Choroid plexus epithelial cell (primary cell): ENCODE measurements at regions not wholly inside any gene's neighbourhood (a gene's known extent, or its start where the extent isn't known, plus 50 kb on each side); places are given as distances from the start of the nearest gene placed in this dataset.

Experiments used
- DNase-seq: peaks from one replicate; pipeline ENCODE4 v3.0.0-alpha.2; 2010; ENCODE audit warnings: low read depth
- H3K4me3 ChIP-seq: 2 replicates; pipeline ENCODE4 v1.5.1; 2011; ENCODE audit warnings: low read depth, mild to moderate bottlenecking, control low read depth, low read length, moderate library complexity
- TF ChIP-seq, protein P1 (sequence below): conservative IDR thresholded peaks from 2 replicates; pipeline ENCODE4 v1.5.1; 2011; ENCODE audit warnings: low read depth, mild to moderate bottlenecking, control low read depth, inconsistent platforms, low read length, moderate library complexity

DNA sequence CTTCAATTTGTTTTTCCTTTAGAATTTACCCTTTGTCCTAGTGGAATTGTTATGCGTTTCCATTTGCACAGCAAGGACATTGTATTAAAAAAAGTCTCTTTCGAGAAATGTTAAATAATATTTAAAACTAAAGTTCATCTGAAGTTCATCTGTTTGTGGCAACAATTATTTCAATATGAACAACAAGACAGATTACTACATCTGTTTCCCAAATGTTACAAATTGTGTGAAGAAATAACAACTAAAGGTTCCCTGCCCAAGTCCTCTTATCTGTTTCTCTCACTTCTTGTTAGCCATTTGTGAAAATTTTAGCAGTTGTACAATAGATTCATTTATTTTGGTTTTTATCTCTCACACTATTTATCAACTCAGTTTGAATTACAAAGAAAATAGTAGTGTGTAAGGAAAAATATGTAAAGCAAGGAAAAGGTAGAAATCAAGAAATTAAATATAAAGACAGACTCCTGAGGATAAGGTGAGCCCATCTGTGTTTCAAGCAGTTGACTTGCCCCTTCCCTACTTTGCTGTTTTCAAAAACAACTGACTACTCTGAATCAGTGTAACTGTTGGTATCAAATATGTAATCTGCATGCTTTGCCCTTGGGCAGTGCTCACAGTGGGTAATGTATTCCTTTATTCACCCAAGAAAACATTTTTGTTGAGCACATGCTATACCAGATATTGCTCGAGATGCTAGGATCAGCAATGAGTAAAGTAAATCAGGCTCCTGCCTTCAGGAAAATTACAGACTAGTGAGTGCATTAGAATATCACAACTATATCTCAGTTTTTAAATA is 118.9 kb upstream of the PCDH7 start:
- TF ChIP-seq, protein P1, sequence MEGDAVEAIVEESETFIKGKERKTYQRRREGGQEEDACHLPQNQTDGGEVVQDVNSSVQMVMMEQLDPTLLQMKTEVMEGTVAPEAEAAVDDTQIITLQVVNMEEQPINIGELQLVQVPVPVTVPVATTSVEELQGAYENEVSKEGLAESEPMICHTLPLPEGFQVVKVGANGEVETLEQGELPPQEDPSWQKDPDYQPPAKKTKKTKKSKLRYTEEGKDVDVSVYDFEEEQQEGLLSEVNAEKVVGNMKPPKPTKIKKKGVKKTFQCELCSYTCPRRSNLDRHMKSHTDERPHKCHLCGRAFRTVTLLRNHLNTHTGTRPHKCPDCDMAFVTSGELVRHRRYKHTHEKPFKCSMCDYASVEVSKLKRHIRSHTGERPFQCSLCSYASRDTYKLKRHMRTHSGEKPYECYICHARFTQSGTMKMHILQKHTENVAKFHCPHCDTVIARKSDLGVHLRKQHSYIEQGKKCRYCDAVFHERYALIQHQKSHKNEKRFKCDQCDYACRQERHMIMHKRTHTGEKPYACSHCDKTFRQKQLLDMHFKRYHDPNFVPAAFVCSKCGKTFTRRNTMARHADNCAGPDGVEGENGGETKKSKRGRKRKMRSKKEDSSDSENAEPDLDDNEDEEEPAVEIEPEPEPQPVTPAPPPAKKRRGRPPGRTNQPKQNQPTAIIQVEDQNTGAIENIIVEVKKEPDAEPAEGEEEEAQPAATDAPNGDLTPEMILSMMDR, result no peak
- no peak for DNase-seq
- H3K4me3 ChIP-seq, result no peak overlapping the region

DNA sequence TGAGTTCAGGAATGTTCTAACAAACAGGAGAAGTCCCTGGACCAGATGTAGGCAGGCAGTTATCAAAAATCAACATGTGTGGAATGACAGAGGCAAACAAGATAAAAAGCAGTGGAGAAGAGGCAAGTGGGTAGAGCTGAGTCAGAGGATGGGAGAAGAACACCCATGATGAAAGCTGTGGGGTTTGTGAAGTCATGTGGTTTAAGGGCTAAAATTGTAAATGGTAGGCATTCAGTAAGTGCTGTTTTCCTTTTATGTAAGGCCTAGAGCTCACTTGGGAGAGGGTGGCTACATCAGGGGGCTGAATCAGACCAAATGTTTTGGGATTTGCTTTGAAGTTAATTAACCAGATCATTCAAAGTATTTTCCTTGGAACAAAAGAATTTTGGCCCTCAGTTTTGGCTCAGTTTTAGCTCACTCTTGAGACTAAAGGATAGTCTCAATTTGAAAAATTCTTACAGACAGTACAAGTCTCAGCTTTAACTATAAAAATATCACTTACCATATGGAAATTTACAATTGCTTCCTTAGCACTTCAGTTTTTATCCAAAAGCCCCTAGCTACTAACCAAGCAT is 114.5 kb upstream of the PCDH7 start:
- peak; percentile 2 for DNase-seq
- no peak overlapping the region for H3K4me3 ChIP-seq
- TF ChIP-seq, protein P1, result no peak

DNA sequence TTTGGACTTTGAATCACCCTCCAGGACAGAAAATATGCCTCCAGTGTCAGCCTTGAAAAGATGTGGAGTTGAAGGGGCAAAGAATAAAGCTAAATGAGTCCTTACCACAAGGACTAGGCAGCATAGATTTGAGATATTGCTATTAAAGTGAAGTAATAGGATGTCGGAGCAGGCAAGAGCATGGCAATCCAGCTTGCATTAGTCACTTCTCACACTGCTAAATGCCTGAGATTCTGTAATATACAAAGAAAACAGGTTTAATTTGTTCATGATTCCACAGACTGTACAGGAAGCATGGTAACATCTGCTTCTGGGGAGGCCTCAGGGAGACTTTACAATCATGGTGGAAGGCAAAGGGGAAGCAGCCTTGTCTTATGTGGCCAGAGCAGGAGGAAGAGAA is 109.8 kb upstream of the PCDH7 start:
- no peak overlapping the region for H3K4me3 ChIP-seq
- DNase-seq, result peak; percentile 10
- TF ChIP-seq, protein P1, result no peak

DNA sequence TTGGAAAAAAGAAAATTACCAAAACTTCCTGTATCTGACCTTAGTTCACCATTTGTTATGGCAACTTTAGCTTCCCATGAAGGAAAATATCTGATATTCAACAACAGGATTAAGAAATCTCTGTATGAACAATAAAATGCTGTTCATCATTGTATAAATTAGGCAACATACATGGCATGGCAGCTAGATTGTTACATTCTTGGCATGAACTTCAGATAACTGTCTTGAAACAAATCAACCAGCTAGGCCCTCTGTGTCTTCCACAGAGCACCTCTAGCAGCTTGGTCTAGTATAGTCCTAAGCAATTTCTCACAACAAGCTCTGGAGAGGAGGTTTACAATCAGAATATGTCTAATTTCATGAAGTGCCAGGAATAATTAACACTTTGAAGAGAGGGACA is 105.4 kb upstream of the PCDH7 start:
- no peak overlapping the region for H3K4me3 ChIP-seq
- TF ChIP-seq, protein P1, result no peak
- DNase-seq, result no peak

DNA sequence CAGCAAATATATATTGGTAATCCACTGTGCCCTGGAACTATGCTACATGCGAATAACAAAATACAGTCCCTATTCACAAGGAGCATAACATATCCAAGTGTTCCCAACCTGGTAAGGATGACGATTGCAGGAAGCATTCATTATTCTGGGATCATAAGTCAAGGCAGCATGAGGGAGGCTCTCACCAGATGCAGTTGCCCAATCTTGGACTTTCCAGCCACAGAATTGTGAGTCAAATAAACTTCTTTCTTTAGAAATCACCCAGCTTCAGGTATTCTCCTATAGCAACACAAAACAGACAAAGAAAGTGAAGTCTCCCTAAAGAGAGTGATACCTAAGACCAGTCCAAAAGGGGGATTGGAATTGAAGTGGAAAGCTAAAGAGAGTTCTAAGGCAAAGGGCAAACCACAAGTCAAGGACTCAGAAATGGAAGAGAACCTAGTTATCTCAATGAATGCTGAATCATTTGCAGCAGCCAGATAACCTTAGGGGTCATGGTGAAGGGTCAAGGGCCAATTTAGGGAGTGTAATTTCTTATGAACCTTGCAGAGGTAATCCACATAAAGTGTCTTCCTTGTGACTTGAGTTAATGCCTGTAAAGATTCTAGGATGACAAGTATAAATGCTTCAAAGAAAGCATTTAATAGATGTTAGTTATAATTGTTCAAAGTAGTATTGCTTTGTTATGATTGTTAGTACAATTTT is 103.1 kb upstream of the PCDH7 start:
- H3K4me3 ChIP-seq, result no peak overlapping the region
- peak; percentile 14 for DNase-seq
- TF ChIP-seq, protein P1, result no peak

DNA sequence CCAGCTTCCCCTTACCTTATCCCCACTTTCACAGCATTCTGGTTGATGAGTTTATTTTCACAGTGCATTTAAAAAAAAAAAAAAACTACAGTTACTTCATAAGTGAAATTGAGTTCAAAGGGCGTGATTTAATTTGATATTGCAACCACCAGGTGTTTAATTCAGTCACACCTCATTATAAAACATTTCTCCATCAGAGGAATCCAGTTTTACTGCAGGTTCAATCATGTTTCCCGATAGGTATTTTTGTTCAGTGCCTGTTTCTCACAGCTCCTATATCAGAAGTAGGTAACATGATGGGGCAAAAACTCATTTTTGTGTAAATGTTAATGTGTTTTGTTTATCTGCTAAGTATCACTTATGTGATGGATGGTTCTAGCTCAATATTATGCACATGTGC is 102.3 kb upstream of the PCDH7 start:
- H3K4me3 ChIP-seq, result no peak overlapping the region
- TF ChIP-seq, protein P1, result no peak
- DNase-seq, result no peak
